HEK293 (cell line): ENCODE measurements at regions not wholly inside any gene's neighbourhood (a gene's known extent, or its start where the extent isn't known, plus 50 kb on each side); places are given as distances from the start of the nearest gene placed in this dataset.

Experiments
- KLF9 ChIP-seq: fragments of 450-650 bp; formaldehyde crosslinking; IDR thresholded peaks from 2 replicates; pipeline ENCODE4 v1.5.1; 2016; ENCODE audit warnings: missing biosample characterization, missing genetic modification characterization, low read depth
- SCRT2 ChIP-seq: fragments of 450-650 bp; formaldehyde crosslinking; IDR thresholded peaks from 2 replicates; pipeline ENCODE4 v1.5.1; 2016; ENCODE audit warnings: missing biosample characterization, missing genetic modification characterization
- ZNF776 ChIP-seq: fragments of 450-650 bp; formaldehyde crosslinking; IDR thresholded peaks from 2 replicates; pipeline ENCODE4 v1.5.0; 2017; ENCODE audit warnings: missing biosample characterization, missing genetic modification characterization, borderline replicate concordance
- TF ChIP-seq, protein P1 (sequence below): fragments of 450-650 bp; formaldehyde crosslinking; IDR thresholded peaks from 2 replicates; pipeline ENCODE4 v1.5.1; 2016; ENCODE audit warnings: missing biosample characterization, missing genetic modification characterization

DNA sequence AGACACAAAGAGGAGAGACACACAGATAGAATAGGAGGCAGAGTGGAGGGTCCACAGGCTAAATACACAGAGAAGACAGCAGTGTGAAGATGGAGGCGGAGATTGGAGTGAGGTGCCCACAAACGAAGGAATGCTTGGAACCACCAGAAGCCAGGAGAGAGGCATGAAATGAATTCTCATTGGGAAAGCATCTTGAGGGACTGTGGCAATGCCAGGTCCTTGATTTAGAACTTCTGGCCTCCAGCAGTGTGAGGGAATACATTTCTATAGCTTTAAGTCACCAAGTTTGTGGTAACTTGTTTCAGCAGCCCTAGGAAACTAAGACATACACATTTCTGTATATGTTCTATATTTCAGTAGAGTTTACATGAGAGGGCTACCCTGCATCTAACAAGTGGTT, 396.6 kb upstream of the ZNF608 start:
- no peak for TF ChIP-seq ZNF776
- TF ChIP-seq, protein P1, sequence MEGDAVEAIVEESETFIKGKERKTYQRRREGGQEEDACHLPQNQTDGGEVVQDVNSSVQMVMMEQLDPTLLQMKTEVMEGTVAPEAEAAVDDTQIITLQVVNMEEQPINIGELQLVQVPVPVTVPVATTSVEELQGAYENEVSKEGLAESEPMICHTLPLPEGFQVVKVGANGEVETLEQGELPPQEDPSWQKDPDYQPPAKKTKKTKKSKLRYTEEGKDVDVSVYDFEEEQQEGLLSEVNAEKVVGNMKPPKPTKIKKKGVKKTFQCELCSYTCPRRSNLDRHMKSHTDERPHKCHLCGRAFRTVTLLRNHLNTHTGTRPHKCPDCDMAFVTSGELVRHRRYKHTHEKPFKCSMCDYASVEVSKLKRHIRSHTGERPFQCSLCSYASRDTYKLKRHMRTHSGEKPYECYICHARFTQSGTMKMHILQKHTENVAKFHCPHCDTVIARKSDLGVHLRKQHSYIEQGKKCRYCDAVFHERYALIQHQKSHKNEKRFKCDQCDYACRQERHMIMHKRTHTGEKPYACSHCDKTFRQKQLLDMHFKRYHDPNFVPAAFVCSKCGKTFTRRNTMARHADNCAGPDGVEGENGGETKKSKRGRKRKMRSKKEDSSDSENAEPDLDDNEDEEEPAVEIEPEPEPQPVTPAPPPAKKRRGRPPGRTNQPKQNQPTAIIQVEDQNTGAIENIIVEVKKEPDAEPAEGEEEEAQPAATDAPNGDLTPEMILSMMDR (tag by site-specific recombination): no peak
- no peak for TF ChIP-seq SCRT2
- no peak for TF ChIP-seq KLF9 (tag by site-specific recombination)
